ENCODE measurements at regions not wholly inside any gene's neighbourhood (a gene's known extent, or its start where the extent isn't known, plus 50 kb on each side); places are given as distances from the start of the nearest gene placed in this dataset.

- TF ChIP-seq AFF4 (CRISPR knock-in tag; IDR thresholded peaks at IDR 0.05; ENCODE audit: borderline replicate concordance) (no peak), HMGA2 (CRISPR knock-in tag; IDR thresholded peaks at IDR 0.05) (no peak), NR2C2 (CRISPR knock-in tag; IDR thresholded peaks at IDR 0.05) (no peak), NFYB (CRISPR knock-in tag; conservative IDR thresholded peaks at IDR 0.05; ENCODE audit: low read depth) (peak; percentile 49; the same call in 1 of the 2 replicates), ZNF281 (CRISPR knock-in tag; IDR thresholded peaks at IDR 0.05) (no peak), ZBTB43 (CRISPR knock-in tag; IDR thresholded peaks at IDR 0.05) (no peak), ZNF121 (CRISPR knock-in tag; IDR thresholded peaks at IDR 0.05) (no peak), MAX (CRISPR knock-in tag; IDR thresholded peaks at IDR 0.05) (peak; percentile 84), ZNF138 (CRISPR knock-in tag; conservative IDR thresholded peaks at IDR 0.05) (no peak), CREM (CRISPR knock-in tag; IDR thresholded peaks at IDR 0.05) (no peak), ZNF425 (CRISPR knock-in tag; conservative IDR thresholded peaks at IDR 0.05) (no peak), SMAD4 (CRISPR knock-in tag; IDR thresholded peaks at IDR 0.05) (no peak), GTF2I (CRISPR knock-in tag; conservative IDR thresholded peaks at IDR 0.05) (no peak), ELF4 (CRISPR knock-in tag; IDR thresholded peaks at IDR 0.05; ENCODE audit: low read depth) (no peak), TP53 (CRISPR knock-in tag; IDR thresholded peaks at IDR 0.05) (no peak), ZBTB21 (CRISPR knock-in tag; IDR thresholded peaks at IDR 0.05; ENCODE audit: borderline replicate concordance) (no peak)
Observed at GRCh38 chr19:13689085-13689484, 75.2 kb upstream of the MRI1 start (continued).

GRCh38 chr19:13684021-13684420 lies 80.3 kb upstream of the MRI1 start:
- ChIA-PET POLR2A (no interaction called here), CTCF (interaction anchor here (0.5 to 1.1 kb wide), 4 partner anchors 37 to 489 kb away, joined by 3 read pairs; no protein-coding TSS in a partner anchor)
- no peak overlapping the region for H3K27ac Mint-ChIP-seq
- H3K9me3 Mint-ChIP-seq = peaks cover 28% of the 10 kb centered on the region
- H3K4me1 Mint-ChIP-seq = no peaks in the 10 kb centered on the region
- no peak for ATAC-seq
- H3K27me3 Mint-ChIP-seq (ENCODE audit: low read depth) = peaks cover 29% of the 10 kb centered on the region
- H3K36me3 Mint-ChIP-seq = peaks cover 9% of the 10 kb centered on the region
- DNase-seq (ENCODE audit: low spot score) = no peak
- H3K4me3 Mint-ChIP-seq = no peak overlapping the region
- no peak for TF ChIP-seq JAZF1 (CRISPR knock-in tag; IDR thresholded peaks at IDR 0.05)
- no peak for TF ChIP-seq ATF6 (CRISPR knock-in tag; IDR thresholded peaks at IDR 0.05)
- TF ChIP-seq FOXK1 (CRISPR knock-in tag; IDR thresholded peaks at IDR 0.05) = no peak
- no peak for TF ChIP-seq GRHL2 (CRISPR knock-in tag; IDR thresholded peaks at IDR 0.05; ENCODE audit: insufficient replicate concordance, severe bottlenecking)
- no peak for TF ChIP-seq TP53 (CRISPR knock-in tag; IDR thresholded peaks at IDR 0.05)
- TF ChIP-seq KAT7 (CRISPR knock-in tag; IDR thresholded peaks at IDR 0.05; ENCODE audit: borderline replicate concordance) = no peak
- TF ChIP-seq CBFB (CRISPR knock-in tag; IDR thresholded peaks at IDR 0.05; ENCODE audit: low read depth) = no peak
- no peak for TF ChIP-seq E2F4 (CRISPR knock-in tag; IDR thresholded peaks at IDR 0.05; ENCODE audit: borderline replicate concordance, low read depth)
- no peak for TF ChIP-seq TEAD1 (CRISPR knock-in tag; IDR thresholded peaks at IDR 0.05)
- no peak for TF ChIP-seq SMAD3 (CRISPR knock-in tag; IDR thresholded peaks at IDR 0.05; ENCODE audit: borderline replicate concordance)

All from WTC11 (cell line).